Testis (tissue), 2 donors: ENCODE measurements at regions not wholly inside any gene's neighbourhood (a gene's known extent, or its start where the extent isn't known, plus 50 kb on each side); places are given as distances from the start of the nearest gene placed in this dataset.

Experiments
- CTCF ChIP-seq, 3 experiments: fragments of 450-650 bp in 2 of 3; fragments of 200-600 bp in 1 of 3; sonication (generic) in 1 of 3; IDR thresholded peaks; one replicate each; pipeline ENCODE4 v1.5.1; 2016 to 2019; ENCODE audit warnings: antibody characterized with exemption in 3 of 3, mild to moderate bottlenecking in 2 of 3, moderate library complexity in 1 of 3
- POLR2A ChIP-seq: fragments of 450-650 bp; IDR thresholded peaks from one replicate; pipeline ENCODE4 v1.6.1; 2017; ENCODE audit warnings: antibody characterized with exemption, mild to moderate bottlenecking, moderate library complexity

GRCh38 chr6:6941201-6941600, 166.6 kb upstream of the RREB1 start:
- no peak for TF ChIP-seq CTCF (IDR thresholded peaks at IDR 0.05)
- no peak for TF ChIP-seq POLR2A
